ENCODE measurements at regions not wholly inside any gene's neighbourhood (a gene's known extent, or its start where the extent isn't known, plus 50 kb on each side); places are given as distances from the start of the nearest gene placed in this dataset.

- TF ChIP-seq, protein P1, sequence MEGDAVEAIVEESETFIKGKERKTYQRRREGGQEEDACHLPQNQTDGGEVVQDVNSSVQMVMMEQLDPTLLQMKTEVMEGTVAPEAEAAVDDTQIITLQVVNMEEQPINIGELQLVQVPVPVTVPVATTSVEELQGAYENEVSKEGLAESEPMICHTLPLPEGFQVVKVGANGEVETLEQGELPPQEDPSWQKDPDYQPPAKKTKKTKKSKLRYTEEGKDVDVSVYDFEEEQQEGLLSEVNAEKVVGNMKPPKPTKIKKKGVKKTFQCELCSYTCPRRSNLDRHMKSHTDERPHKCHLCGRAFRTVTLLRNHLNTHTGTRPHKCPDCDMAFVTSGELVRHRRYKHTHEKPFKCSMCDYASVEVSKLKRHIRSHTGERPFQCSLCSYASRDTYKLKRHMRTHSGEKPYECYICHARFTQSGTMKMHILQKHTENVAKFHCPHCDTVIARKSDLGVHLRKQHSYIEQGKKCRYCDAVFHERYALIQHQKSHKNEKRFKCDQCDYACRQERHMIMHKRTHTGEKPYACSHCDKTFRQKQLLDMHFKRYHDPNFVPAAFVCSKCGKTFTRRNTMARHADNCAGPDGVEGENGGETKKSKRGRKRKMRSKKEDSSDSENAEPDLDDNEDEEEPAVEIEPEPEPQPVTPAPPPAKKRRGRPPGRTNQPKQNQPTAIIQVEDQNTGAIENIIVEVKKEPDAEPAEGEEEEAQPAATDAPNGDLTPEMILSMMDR (IDR thresholded peaks at IDR 0.05 in 4 of 5, conservative IDR thresholded peaks at IDR 0.05 in 1 of 5), result no peak
- TF ChIP-seq POLR2A (IDR thresholded peaks at IDR 0.05), result no peak
Observed at GRCh38 chr6:125498606-125499005, 196.8 kb upstream of the HDDC2 start.
